Activated CD4-positive, alpha-beta T cell treated with anti-CD3 and anti-CD28 coated beads for 36 hours (primary cell): ENCODE measurements at regions not wholly inside any gene's neighbourhood (a gene's known extent, or its start where the extent isn't known, plus 50 kb on each side); places are given as distances from the start of the nearest gene placed in this dataset.
A peak's percentile ranks its signal among the peaks of the same experiment; 100 is the strongest.

Experiments
- ATAC-seq: fragments of 200-7000 bp; cut with Tn5 transposase; one replicate; pipeline ENCODE4 v1.10.0; 2021; ENCODE audit warnings: mild to moderate bottlenecking, moderate library complexity
- CTCF ChIA-PET: fragments of 350-600 bp; sonication (Branson Sonifier 250); formaldehyde crosslinking; loops from one replicate; lab custom pipeline; 2021; ENCODE audit warnings: antibody characterized with exemption; lab: Charles Lee
- POLR2A ChIA-PET: fragments of 350-600 bp; sonication (Branson Sonifier 250); formaldehyde crosslinking; loops from one replicate; lab custom pipeline; 2021; ENCODE audit warnings: antibody characterized with exemption, inconsistent platforms; lab: Charles Lee
- DNase-seq: peaks from one replicate; pipeline ENCODE4 v3.0.0-alpha.2; 2020
- H3K27ac Mint-ChIP-seq: one replicate; pipeline ENCODE4 v1.8.0; 2021; ENCODE audit warnings: mixed read lengths
- H3K27me3 Mint-ChIP-seq: one replicate; pipeline ENCODE4 v1.8.0; 2021; ENCODE audit warnings: mixed read lengths
- H3K36me3 Mint-ChIP-seq: one replicate; pipeline ENCODE4 v1.8.0; 2021; ENCODE audit warnings: low read depth, mixed read lengths
- H3K4me1 Mint-ChIP-seq: one replicate; pipeline ENCODE4 v1.8.0; 2021; ENCODE audit warnings: mixed read lengths
- H3K4me3 Mint-ChIP-seq: one replicate; pipeline ENCODE4 v1.8.0; 2021; ENCODE audit warnings: mild to moderate bottlenecking, moderate library complexity, mixed read lengths
- H3K9me3 Mint-ChIP-seq: one replicate; pipeline ENCODE4 v1.8.0; 2021; ENCODE audit warnings: low read depth, mixed read lengths
- intact Hi-C, 2 experiments: fragments of 100-400 bp; cut with DNase I in 1 of 2; cut with micrococcal nuclease in 1 of 2; formaldehyde crosslinking; loops; one replicate each; pipeline versions ENCODE4 v1.14.2 to v1.15.1; 2022 to 2024; cut with DNase I, micrococcal nuclease

- intact Hi-C loops = no loop called here
- no peak for ATAC-seq
- ChIA-PET POLR2A (no interaction called here), CTCF (interaction anchor here (0.6 to 1.3 kb wide), 2 partner anchors 29 to 151 kb away, joined by 4 read pairs; no protein-coding TSS in a partner anchor)
- Mint-ChIP-seq H3K4me3 (no peak overlapping the region), H3K9me3 (no peaks in the 10 kb centered on the region), H3K27ac (no peak overlapping the region), H3K27me3 (peaks cover 7% of the 10 kb centered on the region), H3K36me3 (no peaks in the 10 kb centered on the region), H3K4me1 (no peaks in the 10 kb centered on the region)
- no peak for DNase-seq
Measured at GRCh38 chr1:63099188-63099587, 223.2 kb upstream of the FOXD3 start.

DNA sequence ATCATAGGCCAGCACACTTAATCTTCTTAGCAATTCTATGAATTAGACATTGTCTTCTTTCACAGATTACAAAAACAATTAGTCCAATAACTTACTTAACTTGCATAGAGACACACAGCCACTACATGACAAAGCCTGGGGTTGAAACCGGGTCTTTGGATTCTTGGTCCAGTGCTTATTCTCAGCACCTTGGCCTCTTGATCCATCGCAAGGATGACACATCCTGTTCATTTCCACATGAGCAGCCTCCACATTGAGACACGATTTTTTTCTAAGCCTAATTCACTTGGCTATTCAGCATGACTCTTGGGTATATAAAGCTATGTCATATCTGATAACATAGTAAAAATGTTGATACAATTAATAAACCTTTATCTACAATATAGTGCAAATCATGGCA, 221.0 kb upstream of the FOXD3 start:
- ChIA-PET POLR2A (no interaction called here), CTCF (no interaction called here)
- DNase-seq (no peak), ATAC-seq (no peak)
- H3K27ac Mint-ChIP-seq = no peak overlapping the region
- H3K4me3 Mint-ChIP-seq = no peak overlapping the region
- no peaks in the 10 kb centered on the region for H3K9me3 Mint-ChIP-seq
- no peaks in the 10 kb centered on the region for H3K4me1 Mint-ChIP-seq
- intact Hi-C loops = no loop called here
- H3K27me3 Mint-ChIP-seq = peaks cover 9% of the 10 kb centered on the region
- no peaks in the 10 kb centered on the region for H3K36me3 Mint-ChIP-seq

- ATAC-seq = no peak
- H3K9me3 Mint-ChIP-seq = no peaks in the 10 kb centered on the region
- H3K4me3 Mint-ChIP-seq = no peak overlapping the region
- POLR2A ChIA-PET = no interaction called here
- H3K27me3 Mint-ChIP-seq = peaks cover 2% of the 10 kb centered on the region
- intact Hi-C loops = no loop called here
- DNase-seq = no peak
- no peak overlapping the region for H3K27ac Mint-ChIP-seq
- no peaks in the 10 kb centered on the region for H3K4me1 Mint-ChIP-seq
- H3K36me3 Mint-ChIP-seq = no peaks in the 10 kb centered on the region
- CTCF ChIA-PET = no interaction called here
Measured at GRCh38 chr1:63103682-63104081, 218.7 kb upstream of the FOXD3 start.

DNA sequence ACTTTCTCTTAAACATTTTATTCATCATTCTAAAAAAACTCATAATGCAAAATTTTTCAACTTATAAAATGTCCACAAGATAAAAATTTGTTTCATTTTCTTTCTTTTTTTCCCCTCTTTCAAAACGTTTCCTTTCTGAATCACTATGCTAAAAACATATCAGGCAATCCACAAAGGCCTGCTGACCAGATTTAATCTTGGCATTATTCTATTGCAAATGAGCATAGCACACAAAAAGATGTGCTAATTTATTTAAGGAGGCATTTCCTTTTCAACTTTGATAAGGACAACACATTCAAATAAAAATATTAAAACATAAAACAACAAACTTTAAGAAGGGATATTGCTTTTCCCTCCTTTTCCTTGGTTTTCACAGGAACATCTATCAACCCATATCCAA, 215.3 kb upstream of the FOXD3 start:
- no peak for DNase-seq
- CTCF ChIA-PET = no interaction called here
- no peaks in the 10 kb centered on the region for H3K9me3 Mint-ChIP-seq
- intact Hi-C loops = no loop called here
- H3K27ac Mint-ChIP-seq = no peak overlapping the region
- no peak for ATAC-seq
- no peak overlapping the region for H3K4me3 Mint-ChIP-seq
- POLR2A ChIA-PET = no interaction called here
- H3K4me1 Mint-ChIP-seq = no peaks in the 10 kb centered on the region
- H3K36me3 Mint-ChIP-seq = no peaks in the 10 kb centered on the region
- H3K27me3 Mint-ChIP-seq = peaks cover 6% of the 10 kb centered on the region

- Mint-ChIP-seq H3K27ac (no peak overlapping the region), H3K9me3 (no peaks in the 10 kb centered on the region), H3K4me3 (no peak overlapping the region), H3K4me1 (no peaks in the 10 kb centered on the region), H3K36me3 (no peaks in the 10 kb centered on the region), H3K27me3 (peaks cover 11% of the 10 kb centered on the region)
- no peak for DNase-seq
- ChIA-PET CTCF (no interaction called here), POLR2A (no interaction called here)
- intact Hi-C loops = no loop called here
- ATAC-seq = no peak
Measured at GRCh38 chr1:63108206-63108605, 214.2 kb upstream of the FOXD3 start.

- H3K9me3 Mint-ChIP-seq = no peaks in the 10 kb centered on the region
- CTCF ChIA-PET = no interaction called here
- POLR2A ChIA-PET = no interaction called here
- no peak overlapping the region for H3K27ac Mint-ChIP-seq
- ATAC-seq = peak; percentile 76
- peak; percentile 30 for DNase-seq
- no peaks in the 10 kb centered on the region for H3K36me3 Mint-ChIP-seq
- no peaks in the 10 kb centered on the region for H3K4me1 Mint-ChIP-seq
- H3K27me3 Mint-ChIP-seq = peaks cover 16% of the 10 kb centered on the region
- intact Hi-C loops = no loop called here
- no peak overlapping the region for H3K4me3 Mint-ChIP-seq
Measured at GRCh38 chr1:63112155-63112900, 210.0 kb upstream of the FOXD3 start.

GRCh38 chr1:63115527-63115926, 206.8 kb upstream of the FOXD3 start:
- ChIA-PET POLR2A (no interaction called here), CTCF (no interaction called here)
- H3K36me3 Mint-ChIP-seq = no peaks in the 10 kb centered on the region
- ATAC-seq (no peak), DNase-seq (no peak)
- intact Hi-C loops = no loop called here
- H3K4me3 Mint-ChIP-seq = no peak overlapping the region
- H3K27me3 Mint-ChIP-seq = peaks cover 19% of the 10 kb centered on the region
- H3K27ac Mint-ChIP-seq = no peak overlapping the region
- no peaks in the 10 kb centered on the region for H3K4me1 Mint-ChIP-seq
- H3K9me3 Mint-ChIP-seq = no peaks in the 10 kb centered on the region

DNA sequence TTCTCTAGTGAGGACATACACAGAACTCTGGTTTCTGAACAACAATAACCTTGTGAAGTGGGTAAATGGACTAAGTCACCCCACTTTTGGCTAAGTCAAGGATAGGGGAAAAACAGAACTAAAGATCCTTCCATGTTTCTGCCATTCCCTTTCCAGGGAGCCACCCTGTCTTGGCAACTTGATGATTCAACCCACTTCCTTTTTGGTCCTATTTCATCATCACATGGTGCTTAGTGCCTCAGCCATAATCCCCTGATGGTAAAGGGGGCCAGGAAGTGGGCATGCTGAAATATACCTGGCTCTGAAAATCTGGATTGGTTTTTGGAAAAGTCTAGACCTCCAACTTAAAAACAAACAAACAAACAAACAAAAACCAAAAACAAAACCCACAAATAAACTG, 206.4 kb upstream of the FOXD3 start:
- H3K4me3 Mint-ChIP-seq = no peak overlapping the region
- ChIA-PET CTCF (no interaction called here), POLR2A (no interaction called here)
- intact Hi-C loops = no loop called here
- no peak for ATAC-seq
- H3K9me3 Mint-ChIP-seq = no peaks in the 10 kb centered on the region
- DNase-seq = no peak
- no peaks in the 10 kb centered on the region for H3K4me1 Mint-ChIP-seq
- H3K36me3 Mint-ChIP-seq = no peaks in the 10 kb centered on the region
- no peak overlapping the region for H3K27ac Mint-ChIP-seq
- H3K27me3 Mint-ChIP-seq = peaks cover 19% of the 10 kb centered on the region

DNA sequence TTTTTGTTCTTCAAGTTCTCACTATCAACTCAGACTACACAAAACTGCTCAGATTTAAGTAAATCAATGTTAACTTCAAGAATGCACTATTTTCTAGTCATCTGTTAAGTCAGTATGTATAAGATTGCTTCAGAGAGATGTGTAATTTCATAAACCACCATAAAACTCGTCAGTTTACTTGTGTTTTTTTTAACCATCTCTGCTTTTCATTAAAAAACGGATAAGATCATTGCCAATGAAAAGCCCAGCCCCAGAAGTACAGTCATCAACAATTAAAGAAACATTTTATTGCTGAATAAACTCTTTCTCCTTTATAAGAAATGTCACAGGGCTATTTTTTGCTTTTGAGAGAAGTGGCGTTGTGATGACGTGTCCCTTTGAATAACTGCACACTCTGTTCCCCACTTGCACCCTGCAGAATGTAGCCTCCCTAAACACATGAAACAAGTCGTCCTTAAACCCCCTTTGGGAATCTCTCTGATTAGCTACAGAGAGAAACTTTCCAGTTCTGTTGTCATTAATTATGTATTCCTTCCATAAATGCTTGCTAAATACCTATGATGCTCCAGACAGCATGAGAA, 202.7 kb upstream of the FOXD3 start:
- Mint-ChIP-seq H3K27me3 (peaks cover 18% of the 10 kb centered on the region), H3K4me3 (no peak overlapping the region), H3K36me3 (no peaks in the 10 kb centered on the region), H3K9me3 (no peaks in the 10 kb centered on the region), H3K4me1 (peaks cover 2% of the 10 kb centered on the region), H3K27ac (no peak overlapping the region)
- DNase-seq (no peak), ATAC-seq (no peak)
- CTCF ChIA-PET = interaction anchor here (0.7 kb wide), 1 partner anchor 1019 kb away, joined by 4 read pairs; no protein-coding TSS in a partner anchor
- intact Hi-C loops = no loop called here
- POLR2A ChIA-PET = no interaction called here

- no peaks in the 10 kb centered on the region for H3K9me3 Mint-ChIP-seq
- ChIA-PET POLR2A (no interaction called here), CTCF (no interaction called here)
- no peak overlapping the region for H3K27ac Mint-ChIP-seq
- H3K4me1 Mint-ChIP-seq = peaks cover 2% of the 10 kb centered on the region
- DNase-seq = no peak
- no peaks in the 10 kb centered on the region for H3K36me3 Mint-ChIP-seq
- no peak overlapping the region for H3K4me3 Mint-ChIP-seq
- intact Hi-C loops = no loop called here
- no peak for ATAC-seq
- H3K27me3 Mint-ChIP-seq = peaks cover 14% of the 10 kb centered on the region
Measured at GRCh38 chr1:63122079-63122478, 200.3 kb upstream of the FOXD3 start.

GRCh38 chr1:63124666-63125191, 197.6 kb upstream of the FOXD3 start:
- POLR2A ChIA-PET = no interaction called here
- H3K4me1 Mint-ChIP-seq = peaks cover 2% of the 10 kb centered on the region

DNA sequence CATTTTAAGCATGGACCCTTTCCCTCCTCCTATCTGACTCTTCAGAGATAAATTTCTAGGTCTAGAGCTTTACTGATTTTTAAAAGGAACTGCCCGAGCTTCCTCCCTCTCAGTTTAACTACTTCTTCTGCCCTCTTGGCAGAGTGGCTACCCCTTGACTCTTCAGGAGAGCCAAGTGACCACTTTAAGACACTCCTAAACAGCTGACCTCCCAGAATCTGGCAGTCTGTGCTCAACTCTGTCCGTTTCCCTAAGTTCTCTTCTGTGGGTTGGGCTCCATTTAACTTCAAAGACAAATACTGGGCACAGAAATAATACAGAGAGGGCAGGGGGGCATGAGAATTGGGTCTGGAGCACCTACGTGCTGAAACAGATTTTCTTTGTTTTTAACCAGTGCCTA, 196.3 kb upstream of the FOXD3 start:
- ChIA-PET CTCF (no interaction called here), POLR2A (no interaction called here)
- intact Hi-C loops = no loop called here
- no peak for ATAC-seq
- no peak overlapping the region for H3K4me3 Mint-ChIP-seq
- no peak overlapping the region for H3K27ac Mint-ChIP-seq
- no peak for DNase-seq
- peaks cover 16% of the 10 kb centered on the region for H3K27me3 Mint-ChIP-seq
- peaks cover 2% of the 10 kb centered on the region for H3K4me1 Mint-ChIP-seq
- no peaks in the 10 kb centered on the region for H3K9me3 Mint-ChIP-seq
- H3K36me3 Mint-ChIP-seq = no peaks in the 10 kb centered on the region

More at GRCh38 chr1:63124666-63125191, 197.6 kb upstream of the FOXD3 start:
- ATAC-seq = no peak
- Mint-ChIP-seq H3K36me3 (no peaks in the 10 kb centered on the region), H3K9me3 (no peaks in the 10 kb centered on the region), H3K27ac (no peak overlapping the region), H3K27me3 (peaks cover 17% of the 10 kb centered on the region), H3K4me3 (no peak overlapping the region)
- intact Hi-C loops = no loop called here
- no peak for DNase-seq
- CTCF ChIA-PET = no interaction called here
